ENCODE measurements at regions not wholly inside any gene's neighbourhood (a gene's known extent, or its start where the extent isn't known, plus 50 kb on each side); places are given as distances from the start of the nearest gene placed in this dataset.

DNA sequence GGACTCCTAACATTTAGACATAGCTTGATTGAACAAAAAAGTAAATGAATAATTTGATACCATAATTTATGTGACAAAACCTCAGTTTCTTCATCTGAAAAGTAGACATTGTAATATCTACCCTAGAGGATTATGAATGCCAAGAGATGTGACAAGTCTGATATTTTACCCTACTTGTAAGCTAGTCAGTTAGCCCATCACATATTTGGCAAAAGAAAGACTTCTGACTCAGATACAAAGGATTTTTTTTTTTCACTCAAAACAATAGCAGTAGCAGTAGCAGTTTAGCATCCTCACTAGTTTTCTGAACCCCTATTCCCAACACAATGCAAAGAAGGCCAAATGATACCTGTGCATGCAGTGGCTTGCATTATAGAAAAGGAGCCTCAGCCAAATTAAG lies 377.3 kb upstream of the E2F7 start:
- Histone ChIP-seq H3K27me3 (ENCODE audit: insufficient read depth, low read length, poor library complexity, severe bottlenecking) (no peaks in the 10 kb centered on the region), H3K79me2 (ENCODE audit: insufficient read depth, low read length) (no peaks in the 10 kb centered on the region), H3F3A (ENCODE audit: low read depth) (no peaks in the 10 kb centered on the region), H3K4me3 (ENCODE audit: low read length, poor library complexity, severe bottlenecking) (no peak overlapping the region), H3K4me2 (ENCODE audit: low read depth, low read length, poor library complexity, severe bottlenecking) (no peak overlapping the region), H3K9me3 (ENCODE audit: insufficient read depth, low read depth, low read length) (no peaks in the 10 kb centered on the region), H4K20me1 (ENCODE audit: insufficient read depth, low read length, poor library complexity, severe bottlenecking) (no peaks in the 10 kb centered on the region), H3K36me3 (ENCODE audit: insufficient read depth, low read length) (no peaks in the 10 kb centered on the region), H3K9me2 (replicated peaks; ENCODE audit: low read depth, low read length) (no peaks in the 10 kb centered on the region), H3K9ac (ENCODE audit: low read depth, low read length, poor library complexity, severe bottlenecking) (no peak overlapping the region), H2AFZ (ENCODE audit: low read length) (no peak overlapping the region), H3K4me1 (ENCODE audit: insufficient read depth, low read length, poor library complexity, severe bottlenecking) (no peaks in the 10 kb centered on the region)
- no peak for TF ChIP-seq EZH2phosphoT487 (IDR thresholded peaks at IDR 0.05; ENCODE audit: borderline replicate concordance)
- TF ChIP-seq, protein P1, sequence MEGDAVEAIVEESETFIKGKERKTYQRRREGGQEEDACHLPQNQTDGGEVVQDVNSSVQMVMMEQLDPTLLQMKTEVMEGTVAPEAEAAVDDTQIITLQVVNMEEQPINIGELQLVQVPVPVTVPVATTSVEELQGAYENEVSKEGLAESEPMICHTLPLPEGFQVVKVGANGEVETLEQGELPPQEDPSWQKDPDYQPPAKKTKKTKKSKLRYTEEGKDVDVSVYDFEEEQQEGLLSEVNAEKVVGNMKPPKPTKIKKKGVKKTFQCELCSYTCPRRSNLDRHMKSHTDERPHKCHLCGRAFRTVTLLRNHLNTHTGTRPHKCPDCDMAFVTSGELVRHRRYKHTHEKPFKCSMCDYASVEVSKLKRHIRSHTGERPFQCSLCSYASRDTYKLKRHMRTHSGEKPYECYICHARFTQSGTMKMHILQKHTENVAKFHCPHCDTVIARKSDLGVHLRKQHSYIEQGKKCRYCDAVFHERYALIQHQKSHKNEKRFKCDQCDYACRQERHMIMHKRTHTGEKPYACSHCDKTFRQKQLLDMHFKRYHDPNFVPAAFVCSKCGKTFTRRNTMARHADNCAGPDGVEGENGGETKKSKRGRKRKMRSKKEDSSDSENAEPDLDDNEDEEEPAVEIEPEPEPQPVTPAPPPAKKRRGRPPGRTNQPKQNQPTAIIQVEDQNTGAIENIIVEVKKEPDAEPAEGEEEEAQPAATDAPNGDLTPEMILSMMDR (conservative IDR thresholded peaks at IDR 0.05; ENCODE audit: low read length) = no peak

DNA sequence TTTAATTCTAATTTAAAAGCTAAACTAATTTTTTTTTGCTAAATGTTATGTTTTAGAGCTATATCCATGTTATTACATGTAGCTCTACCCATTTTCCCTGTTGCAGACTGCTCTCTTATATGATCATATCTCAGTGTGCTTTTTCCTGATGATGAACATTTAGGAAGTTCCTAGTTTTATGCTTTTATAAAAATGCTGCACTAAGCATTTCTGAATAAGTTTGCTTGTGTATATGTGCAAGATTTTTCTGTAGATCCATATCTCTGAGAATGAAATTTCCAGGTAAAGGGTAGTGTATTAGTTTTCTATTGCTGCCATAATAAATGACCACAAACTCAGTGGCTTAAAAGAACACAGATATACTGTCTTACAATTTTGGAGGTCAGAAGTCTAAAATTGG lies 374.4 kb upstream of the E2F7 start:
- no peaks in the 10 kb centered on the region for H3K9me3 ChIP-seq (ENCODE audit: insufficient read depth, low read depth, low read length)
- H4K20me1 ChIP-seq (ENCODE audit: insufficient read depth, low read length, poor library complexity, severe bottlenecking) = no peaks in the 10 kb centered on the region
- no peaks in the 10 kb centered on the region for H3K79me2 ChIP-seq (ENCODE audit: insufficient read depth, low read length)
- H3K4me3 ChIP-seq (ENCODE audit: low read length, poor library complexity, severe bottlenecking) = no peak overlapping the region
- H3K4me2 ChIP-seq (ENCODE audit: low read depth, low read length, poor library complexity, severe bottlenecking) = no peak overlapping the region
- H3K27me3 ChIP-seq (ENCODE audit: insufficient read depth, low read length, poor library complexity, severe bottlenecking) = no peaks in the 10 kb centered on the region
- no peaks in the 10 kb centered on the region for H3K9me2 ChIP-seq (replicated peaks; ENCODE audit: low read depth, low read length)
- no peaks in the 10 kb centered on the region for H3K36me3 ChIP-seq (ENCODE audit: insufficient read depth, low read length)
- no peaks in the 10 kb centered on the region for H3F3A ChIP-seq (ENCODE audit: low read depth)
- TF ChIP-seq EZH2phosphoT487 (IDR thresholded peaks at IDR 0.05; ENCODE audit: borderline replicate concordance) = no peak
- TF ChIP-seq, protein P1 (conservative IDR thresholded peaks at IDR 0.05; ENCODE audit: low read length) = no peak
- no peak overlapping the region for H3K9ac ChIP-seq (ENCODE audit: low read depth, low read length, poor library complexity, severe bottlenecking)
- no peak overlapping the region for H2AFZ ChIP-seq (ENCODE audit: low read length)
- no peaks in the 10 kb centered on the region for H3K4me1 ChIP-seq (ENCODE audit: insufficient read depth, low read length, poor library complexity, severe bottlenecking)

- H3K9ac ChIP-seq (ENCODE audit: low read depth, low read length, poor library complexity, severe bottlenecking) = no peak overlapping the region
- H2AFZ ChIP-seq (ENCODE audit: low read length) = no peak overlapping the region
- no peaks in the 10 kb centered on the region for H3F3A ChIP-seq (ENCODE audit: low read depth)
- H3K4me3 ChIP-seq (ENCODE audit: low read length, poor library complexity, severe bottlenecking) = no peak overlapping the region
- H3K9me3 ChIP-seq (ENCODE audit: insufficient read depth, low read depth, low read length) = no peaks in the 10 kb centered on the region
- H3K4me2 ChIP-seq (ENCODE audit: low read depth, low read length, poor library complexity, severe bottlenecking) = no peak overlapping the region
- H3K4me1 ChIP-seq (ENCODE audit: insufficient read depth, low read length, poor library complexity, severe bottlenecking) = no peaks in the 10 kb centered on the region
- H3K36me3 ChIP-seq (ENCODE audit: insufficient read depth, low read length) = no peaks in the 10 kb centered on the region
- no peaks in the 10 kb centered on the region for H3K79me2 ChIP-seq (ENCODE audit: insufficient read depth, low read length)
- TF ChIP-seq, protein P1 (conservative IDR thresholded peaks at IDR 0.05; ENCODE audit: low read length) = no peak
- no peak for TF ChIP-seq EZH2phosphoT487 (IDR thresholded peaks at IDR 0.05; ENCODE audit: borderline replicate concordance)
- no peaks in the 10 kb centered on the region for H4K20me1 ChIP-seq (ENCODE audit: insufficient read depth, low read length, poor library complexity, severe bottlenecking)
- H3K27me3 ChIP-seq (ENCODE audit: insufficient read depth, low read length, poor library complexity, severe bottlenecking) = no peaks in the 10 kb centered on the region
- H3K9me2 ChIP-seq (replicated peaks; ENCODE audit: low read depth, low read length) = no peaks in the 10 kb centered on the region
These were observed 373.3 kb upstream of the E2F7 start for GRCh38 chr12:77438644-77439043.

Measured in Loucy (cell line).